ENCODE measurements at regions not wholly inside any gene's neighbourhood (a gene's known extent, or its start where the extent isn't known, plus 50 kb on each side); places are given as distances from the start of the nearest gene placed in this dataset.

DNA sequence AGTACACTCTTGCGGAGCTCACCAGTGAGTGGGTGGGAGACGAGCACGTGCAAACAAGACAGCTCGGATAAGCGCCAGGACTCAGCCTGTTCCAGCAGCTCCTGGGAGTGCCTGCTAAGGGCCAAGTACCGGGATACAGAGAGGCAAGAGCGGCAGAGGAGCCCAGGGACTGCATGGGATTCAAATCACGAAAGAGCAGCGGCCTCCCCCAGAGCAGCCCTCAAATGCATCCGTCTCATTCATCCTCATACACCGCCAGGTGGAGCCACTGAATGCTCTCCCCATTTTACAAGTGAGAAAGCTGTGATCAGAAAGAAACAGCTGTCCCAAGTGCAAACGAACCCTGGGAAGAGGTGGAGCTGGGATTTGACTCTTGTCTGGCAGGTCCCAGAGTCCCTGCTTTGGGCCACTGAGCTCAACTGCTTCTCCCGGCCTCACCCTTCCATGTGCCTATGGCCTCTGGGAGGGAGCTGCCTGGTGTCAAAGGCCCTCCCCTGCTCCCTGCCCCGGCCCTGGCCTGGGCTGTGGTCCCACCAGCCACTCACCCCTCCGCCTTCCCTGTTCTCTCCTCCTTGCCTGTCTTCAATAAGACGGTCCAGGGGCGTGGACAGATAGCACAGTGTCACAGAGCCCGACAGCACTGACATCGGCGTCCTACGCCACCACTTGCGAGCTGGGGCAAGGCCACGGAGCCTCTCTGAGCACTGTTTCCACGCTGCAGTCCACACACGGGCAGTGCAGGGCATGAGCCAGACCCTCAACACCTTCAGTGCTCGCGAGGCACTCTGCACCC is 72.8 kb upstream of the TAF1B start:
- no peak overlapping the region for H3K4me3 ChIP-seq (replicated peaks; ENCODE audit: low read depth, low read length)
- DNase-seq (ENCODE audit: low read depth): peak; percentile 80
- TF ChIP-seq, protein P1, sequence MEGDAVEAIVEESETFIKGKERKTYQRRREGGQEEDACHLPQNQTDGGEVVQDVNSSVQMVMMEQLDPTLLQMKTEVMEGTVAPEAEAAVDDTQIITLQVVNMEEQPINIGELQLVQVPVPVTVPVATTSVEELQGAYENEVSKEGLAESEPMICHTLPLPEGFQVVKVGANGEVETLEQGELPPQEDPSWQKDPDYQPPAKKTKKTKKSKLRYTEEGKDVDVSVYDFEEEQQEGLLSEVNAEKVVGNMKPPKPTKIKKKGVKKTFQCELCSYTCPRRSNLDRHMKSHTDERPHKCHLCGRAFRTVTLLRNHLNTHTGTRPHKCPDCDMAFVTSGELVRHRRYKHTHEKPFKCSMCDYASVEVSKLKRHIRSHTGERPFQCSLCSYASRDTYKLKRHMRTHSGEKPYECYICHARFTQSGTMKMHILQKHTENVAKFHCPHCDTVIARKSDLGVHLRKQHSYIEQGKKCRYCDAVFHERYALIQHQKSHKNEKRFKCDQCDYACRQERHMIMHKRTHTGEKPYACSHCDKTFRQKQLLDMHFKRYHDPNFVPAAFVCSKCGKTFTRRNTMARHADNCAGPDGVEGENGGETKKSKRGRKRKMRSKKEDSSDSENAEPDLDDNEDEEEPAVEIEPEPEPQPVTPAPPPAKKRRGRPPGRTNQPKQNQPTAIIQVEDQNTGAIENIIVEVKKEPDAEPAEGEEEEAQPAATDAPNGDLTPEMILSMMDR (IDR thresholded peaks at IDR 0.05; ENCODE audit: low read length, missing control alignments): peak; percentile 80

DNA sequence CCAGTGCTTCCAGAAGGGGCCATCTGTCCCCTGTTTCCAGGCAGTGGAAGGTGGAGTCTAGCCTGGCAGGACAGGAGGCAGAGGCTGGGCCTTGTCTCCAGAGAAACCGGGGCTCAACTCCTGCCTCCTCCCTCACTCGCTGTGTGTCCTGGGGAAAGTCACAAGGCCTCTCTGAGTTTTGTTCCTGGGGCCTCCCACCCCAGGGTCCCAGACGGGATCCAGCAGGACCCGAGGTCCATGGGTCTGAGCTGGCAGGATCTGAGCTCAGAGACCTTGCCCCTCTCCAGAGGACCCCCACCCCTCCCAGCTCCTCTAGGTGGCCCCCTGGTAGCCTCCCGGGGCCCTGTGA is 72.2 kb upstream of the TAF1B start:
- TF ChIP-seq, protein P1 (IDR thresholded peaks at IDR 0.05; ENCODE audit: low read length, missing control alignments): no peak
- no peak overlapping the region for H3K4me3 ChIP-seq (replicated peaks; ENCODE audit: low read depth, low read length)
- DNase-seq (ENCODE audit: low read depth): no peak

DNA sequence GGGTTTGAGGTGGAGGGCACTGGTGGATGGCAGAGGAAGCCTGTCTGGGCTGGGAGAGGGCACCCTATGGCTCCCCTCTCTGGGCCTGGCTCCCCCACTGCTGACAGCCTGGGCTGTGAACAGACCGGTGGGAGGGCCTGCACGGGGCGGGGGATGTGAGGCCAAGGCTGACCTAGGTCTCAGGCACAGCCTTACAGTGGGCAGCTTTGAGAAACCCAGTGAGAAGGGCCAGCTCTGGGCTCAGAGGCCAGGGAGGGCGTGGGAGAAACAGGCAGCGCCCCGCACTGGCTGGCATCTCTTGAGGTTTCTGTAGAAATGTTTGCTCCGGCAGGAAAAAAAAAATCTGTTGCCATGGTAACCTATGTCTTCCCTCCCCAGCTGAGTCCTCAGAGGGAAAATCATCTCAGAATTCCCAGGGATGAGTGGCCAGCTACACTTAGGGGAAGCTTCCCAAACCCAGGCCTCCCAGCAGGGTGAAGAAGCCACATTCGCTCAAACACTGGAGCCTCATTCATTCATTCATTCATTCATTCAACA is 71.7 kb upstream of the TAF1B start:
- no peak overlapping the region for H3K4me3 ChIP-seq (replicated peaks; ENCODE audit: low read depth, low read length)
- TF ChIP-seq, protein P1 (IDR thresholded peaks at IDR 0.05; ENCODE audit: low read length, missing control alignments): no peak
- DNase-seq (ENCODE audit: low read depth): peak; percentile 79

DNA sequence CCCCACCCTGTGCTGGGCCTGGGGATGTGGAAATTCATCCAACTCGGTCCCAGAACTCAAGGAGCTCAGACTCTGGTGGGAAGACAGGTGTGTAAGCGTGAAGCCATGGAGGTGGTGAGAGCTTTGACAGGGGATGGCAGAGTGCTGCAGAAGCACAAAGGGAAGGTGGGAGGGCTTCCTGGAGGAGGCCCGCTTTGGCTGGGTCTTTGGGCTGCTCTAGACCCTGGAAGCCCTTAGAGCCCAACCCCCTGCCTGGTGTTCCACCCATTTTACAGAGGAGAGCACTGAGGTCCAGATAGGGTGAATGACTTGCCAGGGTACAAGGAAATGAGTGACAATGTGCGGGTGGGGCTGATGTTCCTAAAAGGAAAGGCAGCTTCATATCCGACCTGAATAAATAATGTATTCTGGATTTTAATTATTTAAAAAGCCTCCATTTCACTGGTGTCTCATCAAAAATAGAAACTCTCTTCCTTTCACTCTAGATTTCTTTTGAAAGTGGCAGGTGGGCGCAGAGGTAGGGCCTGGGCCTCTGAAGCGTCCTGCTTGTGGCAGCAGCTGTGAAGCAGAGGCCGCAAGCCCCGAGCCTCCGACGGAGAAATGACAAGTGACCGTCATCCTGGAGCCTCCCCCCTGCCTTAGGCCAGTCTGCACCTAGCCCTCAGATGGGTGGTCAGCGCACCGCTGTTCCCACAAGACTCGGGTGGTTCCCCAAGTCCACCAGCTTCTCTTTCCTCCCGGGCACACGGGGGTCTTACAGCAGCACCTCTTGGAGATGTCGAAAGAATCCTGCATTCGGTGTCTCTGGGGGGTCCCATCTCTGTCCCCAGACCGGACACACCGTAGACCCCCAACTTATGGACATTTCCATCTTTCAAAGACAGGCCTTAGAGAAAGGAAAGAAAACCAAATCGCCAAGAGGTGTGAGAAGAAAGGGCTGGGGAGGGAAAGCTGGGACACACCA is 71.0 kb upstream of the TAF1B start:
- TF ChIP-seq, protein P1 (IDR thresholded peaks at IDR 0.05; ENCODE audit: low read length, missing control alignments): no peak
- DNase-seq (ENCODE audit: low read depth): no peak
- H3K4me3 ChIP-seq (replicated peaks; ENCODE audit: low read depth, low read length): no peak overlapping the region

DNA sequence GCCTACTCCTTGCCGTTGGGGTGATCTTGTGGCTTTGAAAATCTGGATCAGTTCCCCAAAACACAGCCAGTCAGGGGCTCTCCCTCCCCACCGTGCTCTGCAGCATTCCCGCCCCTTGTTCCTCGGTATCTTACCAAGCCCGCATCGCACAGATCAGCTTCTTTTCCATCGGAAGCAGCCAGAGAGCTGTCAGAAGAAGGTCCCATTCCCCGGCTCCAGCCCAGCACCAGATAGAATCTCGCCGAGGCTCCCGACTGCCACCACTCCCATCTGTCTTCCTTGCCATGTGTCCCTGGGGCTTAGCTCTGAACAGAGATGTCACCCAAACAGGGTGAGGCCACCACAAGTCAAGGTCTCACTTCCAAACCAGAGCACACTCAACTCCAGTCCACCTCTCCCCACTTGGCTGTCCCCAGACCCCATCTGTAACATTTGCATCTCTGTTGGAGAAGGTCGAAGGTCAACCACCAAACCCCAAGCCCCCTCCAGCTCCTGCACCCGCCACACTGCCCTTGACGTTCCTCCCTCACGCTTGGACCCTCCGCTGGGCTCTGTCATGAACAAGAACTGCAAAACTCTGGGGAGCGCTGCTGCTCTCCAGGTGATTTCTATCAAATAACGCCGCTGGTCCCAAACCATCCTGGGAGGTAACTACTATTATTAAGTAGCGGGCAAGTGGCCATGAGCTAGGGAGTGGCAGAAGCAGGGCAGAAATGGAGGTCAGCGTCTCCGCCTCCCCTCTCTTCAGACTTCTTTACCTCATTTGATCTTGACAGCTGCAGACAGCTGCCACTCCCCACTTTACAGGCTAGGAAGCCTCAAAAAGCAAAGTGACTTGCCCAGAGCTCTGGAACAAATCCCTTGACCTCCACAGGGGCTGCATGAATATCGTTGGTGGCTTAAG is 70.0 kb upstream of the TAF1B start:
- no peak for DNase-seq (ENCODE audit: low read depth)
- TF ChIP-seq, protein P1 (IDR thresholded peaks at IDR 0.05; ENCODE audit: low read length, missing control alignments): no peak
- no peak overlapping the region for H3K4me3 ChIP-seq (replicated peaks; ENCODE audit: low read depth, low read length)

DNA sequence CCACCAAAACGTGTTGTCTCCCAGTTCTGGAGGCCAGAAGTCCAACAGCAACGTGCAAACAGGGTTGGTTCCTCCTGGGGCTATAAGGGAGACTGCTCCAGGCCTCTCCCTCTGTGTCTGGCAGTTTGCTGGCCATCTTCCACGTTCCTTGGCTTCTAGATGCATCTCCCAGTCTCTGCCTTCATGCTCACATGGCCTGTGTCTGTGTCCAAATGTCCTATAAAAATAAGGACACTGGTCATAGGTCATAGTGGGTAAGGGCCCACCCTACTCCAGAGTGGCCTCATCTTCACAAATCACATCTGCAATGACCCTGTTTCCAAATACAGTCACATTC is 69.4 kb upstream of the TAF1B start:
- H3K4me3 ChIP-seq (replicated peaks; ENCODE audit: low read depth, low read length): no peak overlapping the region
- TF ChIP-seq, protein P1 (IDR thresholded peaks at IDR 0.05; ENCODE audit: low read length, missing control alignments): no peak
- no peak for DNase-seq (ENCODE audit: low read depth)

Measured in fibroblast of pulmonary artery (primary cell).